ENCODE measurements at regions not wholly inside any gene's neighbourhood (a gene's known extent, or its start where the extent isn't known, plus 50 kb on each side); places are given as distances from the start of the nearest gene placed in this dataset.

GRCh38 chr1:177659281-177659680 is 310.6 kb downstream of the SEC16B start:
- no peak for TF ChIP-seq CTCF (IDR thresholded peaks at IDR 0.05)
- no peak for TF ChIP-seq EZH2 (IDR thresholded peaks at IDR 0.05)
